8988T (cell line): ENCODE measurements at regions not wholly inside any gene's neighbourhood (a gene's known extent, or its start where the extent isn't known, plus 50 kb on each side); places are given as distances from the start of the nearest gene placed in this dataset.

ENCODE experiments used
- DNase-seq: peaks from one replicate; pipeline ENCODE4 v3.0.0; 2011

DNA sequence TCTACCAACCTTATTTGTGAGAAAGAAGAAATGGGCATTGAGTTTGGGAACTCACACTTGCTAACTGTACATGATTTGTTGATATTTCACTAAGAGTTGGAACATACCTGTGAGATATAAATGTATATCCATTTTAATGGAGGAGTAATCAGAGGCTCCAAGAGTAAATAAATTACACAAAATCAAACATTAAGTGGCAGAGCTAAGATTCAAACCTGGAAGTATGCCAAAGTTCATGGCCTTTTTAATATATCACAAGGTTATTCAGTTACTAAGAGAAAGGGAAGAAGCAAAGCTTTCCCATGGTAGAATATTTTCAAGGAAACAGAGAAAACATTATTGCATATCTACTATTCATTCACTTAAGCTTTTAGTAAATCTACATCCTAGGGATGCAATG lies 1641.1 kb downstream of the FAM181B start:
- DNase-seq = no peak

DNA sequence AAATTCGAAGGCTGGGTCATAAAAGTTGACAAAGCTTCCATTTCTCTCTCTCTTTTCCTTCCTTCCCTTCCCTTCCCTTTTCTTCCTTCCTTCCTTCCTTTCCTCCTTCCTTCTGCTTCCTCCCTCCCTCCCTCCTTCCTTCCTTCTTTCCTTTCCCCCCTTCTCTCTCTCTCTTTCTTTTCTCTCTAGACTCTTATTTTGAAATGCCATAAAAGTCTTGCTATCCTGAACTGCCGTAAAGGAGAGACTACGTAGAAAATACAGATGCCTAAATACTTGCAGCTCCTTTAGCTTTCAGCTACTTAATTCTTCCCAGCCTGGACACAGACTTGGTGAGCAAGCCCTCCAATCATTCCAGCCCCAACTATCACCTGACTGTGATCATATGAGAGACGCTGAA lies 1644.4 kb downstream of the FAM181B start:
- DNase-seq = no peak

DNA sequence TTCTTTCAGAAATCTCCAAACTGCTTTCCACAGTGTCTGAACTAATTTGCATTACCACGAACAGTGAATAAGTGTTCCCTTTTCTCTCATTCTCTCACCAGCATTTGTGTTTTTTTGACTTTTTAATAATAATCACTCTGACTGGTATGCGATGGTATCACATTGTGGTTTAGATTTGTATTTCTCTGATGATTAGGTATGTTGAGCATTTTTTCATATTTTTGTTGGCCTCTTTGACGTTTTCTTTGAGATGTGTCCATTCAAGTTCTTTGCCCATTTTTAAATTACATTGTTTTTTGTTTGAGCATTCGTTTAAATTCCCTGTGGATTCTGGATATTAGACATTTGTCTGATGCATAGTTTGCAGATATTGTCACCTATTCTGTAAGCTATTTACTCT lies 1639.6 kb upstream of the TENM4 start:
- DNase-seq = no peak

DNA sequence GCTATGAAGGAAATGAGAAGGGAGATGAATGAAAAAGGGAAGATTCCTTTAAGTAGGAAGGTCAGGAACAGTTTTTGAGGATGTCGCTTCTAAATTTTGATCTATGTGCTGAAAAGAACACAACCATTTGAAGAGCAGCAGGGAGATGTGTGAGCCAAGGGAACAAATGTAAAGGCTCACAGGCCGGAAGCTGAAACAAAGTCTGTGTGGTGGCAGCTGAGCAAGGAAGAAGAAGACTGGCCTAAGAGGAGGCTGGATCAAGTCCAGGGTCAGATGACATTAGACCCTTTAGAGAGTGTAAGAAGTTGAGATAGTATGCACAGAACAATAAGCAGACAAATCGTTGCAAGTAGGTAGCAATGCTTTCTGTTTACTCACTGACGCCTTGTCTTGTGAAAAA lies 1631.4 kb upstream of the TENM4 start:
- no peak for DNase-seq

DNA sequence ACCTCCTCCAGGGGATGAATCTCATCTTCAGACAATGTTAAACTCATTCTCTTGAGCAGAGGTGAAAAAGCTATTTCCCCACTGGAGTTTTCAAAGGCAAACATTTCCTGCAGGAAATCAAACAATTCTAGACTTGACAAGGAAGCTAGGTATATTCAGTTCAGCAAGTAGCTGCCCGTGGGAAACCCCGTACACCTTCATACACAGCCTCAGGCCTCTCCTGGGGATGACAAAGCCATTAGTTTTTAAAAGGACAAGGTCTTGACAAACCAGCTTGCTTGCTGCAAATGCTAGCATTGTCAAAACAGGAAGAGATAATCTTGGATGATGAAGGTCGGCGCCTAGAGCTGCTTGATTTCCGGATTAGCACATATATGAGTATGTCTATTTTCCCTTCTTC lies 1630.8 kb upstream of the TENM4 start:
- no peak for DNase-seq

DNA sequence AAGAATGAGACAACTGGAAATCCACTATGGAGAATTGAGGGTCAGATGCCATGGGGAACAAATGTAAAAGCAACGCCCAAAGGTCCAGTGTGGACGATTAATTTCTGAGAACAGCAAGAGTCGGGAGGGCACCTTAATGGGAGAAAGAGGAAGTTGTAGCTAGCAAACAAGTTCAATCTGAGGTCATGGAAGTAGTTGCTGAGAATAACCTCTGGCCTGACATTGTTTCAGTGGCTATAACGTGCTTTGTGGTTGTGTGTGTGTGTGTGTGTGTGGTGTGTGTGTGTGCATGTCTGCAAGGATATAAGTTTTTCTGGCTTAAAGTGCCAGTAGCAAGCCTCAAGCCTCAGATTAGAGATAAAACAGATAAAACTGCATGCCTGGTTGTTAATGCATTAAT lies 1630.1 kb upstream of the TENM4 start:
- DNase-seq = no peak

DNA sequence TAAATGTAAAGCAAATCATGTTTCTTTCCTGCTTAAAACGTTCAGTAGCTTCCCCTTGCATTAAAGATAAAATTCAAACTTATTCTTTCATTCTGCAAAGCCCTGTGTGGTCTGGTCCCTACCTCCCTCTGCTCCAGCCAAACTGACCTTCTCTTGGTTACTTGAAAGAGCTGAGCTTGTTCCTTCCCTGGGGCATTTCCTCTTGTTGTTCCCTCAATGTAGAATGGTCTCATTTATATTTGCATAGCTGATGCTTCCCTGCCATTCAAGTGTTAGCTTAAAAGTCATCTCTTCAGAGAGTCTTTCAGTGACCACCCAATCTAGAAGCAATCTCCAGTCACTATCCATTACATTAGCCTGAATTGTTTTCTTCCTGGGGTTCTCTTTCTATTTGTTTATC lies 1618.5 kb upstream of the TENM4 start:
- no peak for DNase-seq

DNA sequence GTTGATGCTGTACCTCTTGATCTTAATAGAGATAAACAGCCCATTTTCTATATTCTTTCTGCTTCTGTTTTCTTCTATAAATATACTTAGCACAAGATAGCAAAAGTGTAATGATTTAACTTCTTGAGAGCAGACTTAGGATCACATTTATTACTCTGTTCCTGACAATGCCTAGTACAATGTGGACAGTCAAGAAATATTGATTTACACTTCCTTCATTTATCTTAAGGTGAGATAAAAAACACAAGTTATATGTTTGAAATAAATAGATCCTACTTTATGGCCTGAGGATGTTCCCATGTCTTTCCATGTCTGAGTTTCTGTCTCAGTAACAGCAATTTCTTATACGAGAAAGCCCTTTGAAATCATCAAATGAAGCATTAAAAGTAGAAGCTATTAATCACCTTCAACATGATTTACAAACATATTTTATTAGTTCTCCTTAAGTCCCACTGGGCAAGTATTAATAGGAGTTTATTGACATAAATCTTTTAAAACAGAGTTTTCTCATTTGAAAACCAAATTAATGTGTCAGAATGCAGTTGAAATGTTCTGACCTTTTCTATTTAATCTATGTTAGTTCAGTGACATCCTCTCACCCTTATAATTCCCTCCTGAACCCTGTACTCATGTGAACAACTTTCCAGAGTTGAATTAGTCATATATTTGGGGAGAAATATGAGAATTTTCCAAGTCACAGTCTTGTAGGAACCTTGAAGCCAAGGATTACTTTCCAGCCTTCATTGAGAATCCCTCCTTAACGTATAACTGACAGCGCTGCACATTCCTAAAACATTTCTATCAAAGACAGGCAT lies 1611.7 kb upstream of the TENM4 start:
- DNase-seq = no peak

DNA sequence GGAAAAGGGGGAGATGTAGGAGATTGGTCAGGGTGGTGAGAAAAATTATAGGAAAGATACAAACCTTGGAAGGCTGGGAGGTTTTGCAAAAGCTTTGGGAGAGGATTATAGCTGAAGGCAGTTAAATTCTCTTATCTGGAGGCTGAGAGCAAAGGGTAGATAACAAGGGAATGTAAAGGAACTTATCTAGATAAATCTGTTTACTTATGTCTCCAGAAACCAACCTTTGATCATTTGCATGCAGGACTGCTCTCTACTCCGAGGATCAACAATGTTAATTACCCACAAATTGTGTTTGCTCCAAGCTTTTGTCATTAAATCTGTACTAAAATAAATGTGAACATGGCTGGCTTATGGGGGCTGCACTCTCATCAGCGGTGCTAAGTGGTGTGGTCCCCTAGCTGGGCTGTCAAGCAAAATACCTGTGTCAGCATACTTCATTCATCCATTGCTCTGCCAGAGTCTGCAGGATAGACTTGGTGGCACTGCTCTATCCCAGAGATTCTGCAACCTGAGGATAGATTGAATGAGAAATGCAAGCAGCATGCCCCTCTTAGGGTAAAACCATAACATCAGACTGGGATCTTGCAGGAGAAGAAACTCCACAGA lies 1599.2 kb upstream of the TENM4 start:
- DNase-seq = no peak

DNA sequence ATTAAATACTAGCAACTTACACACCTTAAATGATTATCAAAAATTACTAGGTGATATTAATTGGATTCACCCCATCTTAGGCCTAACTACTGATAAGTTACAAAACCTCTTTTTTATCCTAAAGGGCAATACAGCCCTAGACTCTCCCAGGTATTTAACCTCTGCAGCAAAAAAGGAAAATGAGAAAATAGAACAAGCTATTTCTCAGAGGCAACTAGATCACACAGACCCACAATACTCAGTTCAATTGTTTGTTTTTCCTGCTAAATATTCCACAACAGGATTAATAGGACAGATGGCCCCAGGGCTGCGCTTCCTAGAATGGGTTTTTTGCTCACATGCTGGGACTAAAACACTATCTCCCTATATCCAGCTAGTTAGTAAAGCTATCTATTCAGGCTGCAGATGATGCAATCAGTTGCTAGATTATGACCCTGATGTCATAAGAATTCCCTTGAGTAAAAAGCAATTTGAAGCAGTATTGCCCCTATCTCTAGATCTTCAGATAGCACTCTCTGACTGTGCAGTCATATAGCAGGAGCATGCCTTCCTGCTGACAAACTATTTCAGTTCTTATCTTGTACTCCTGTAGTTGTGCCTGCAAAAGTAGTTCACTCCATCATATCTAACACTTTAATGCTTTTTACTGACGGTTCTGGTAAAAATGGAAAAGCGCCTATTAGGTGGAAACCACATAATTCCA lies 1595.5 kb upstream of the TENM4 start:
- DNase-seq = no peak

DNA sequence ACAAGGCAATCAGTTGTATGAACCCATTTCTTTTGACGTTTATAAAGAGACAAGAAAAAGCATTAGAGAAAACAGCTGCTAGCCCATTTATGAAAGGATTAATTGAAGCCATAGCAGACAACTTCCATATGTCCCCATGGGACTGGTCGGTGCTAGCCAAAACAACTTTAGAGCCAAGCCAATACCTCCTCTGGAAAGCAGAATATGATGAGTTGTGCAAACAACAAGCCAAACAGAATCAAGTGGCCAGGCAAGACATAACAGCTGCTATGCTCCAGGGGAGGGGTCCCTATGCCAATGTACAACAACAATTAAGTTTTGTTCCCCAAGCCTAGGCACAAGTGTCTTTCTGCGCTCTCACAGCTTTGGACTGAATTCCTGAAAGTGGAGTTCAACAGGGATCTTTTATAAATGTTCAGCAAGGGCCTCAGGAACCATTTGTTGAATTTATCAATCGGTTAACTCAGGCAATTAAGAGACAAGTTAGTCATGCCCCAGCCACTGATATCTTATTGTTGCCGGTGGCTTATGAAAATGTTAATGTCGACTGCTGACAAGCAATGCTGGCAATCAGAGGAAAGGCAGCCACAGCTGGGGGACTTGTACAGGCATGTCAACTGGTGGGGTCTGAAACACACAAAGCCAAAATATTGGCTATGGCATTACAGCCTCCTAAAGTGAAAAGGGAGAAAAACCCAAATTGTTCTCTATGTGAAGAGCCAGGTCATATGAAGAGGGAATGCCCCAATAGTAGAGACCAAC lies 1593.1 kb upstream of the TENM4 start:
- no peak for DNase-seq

DNA sequence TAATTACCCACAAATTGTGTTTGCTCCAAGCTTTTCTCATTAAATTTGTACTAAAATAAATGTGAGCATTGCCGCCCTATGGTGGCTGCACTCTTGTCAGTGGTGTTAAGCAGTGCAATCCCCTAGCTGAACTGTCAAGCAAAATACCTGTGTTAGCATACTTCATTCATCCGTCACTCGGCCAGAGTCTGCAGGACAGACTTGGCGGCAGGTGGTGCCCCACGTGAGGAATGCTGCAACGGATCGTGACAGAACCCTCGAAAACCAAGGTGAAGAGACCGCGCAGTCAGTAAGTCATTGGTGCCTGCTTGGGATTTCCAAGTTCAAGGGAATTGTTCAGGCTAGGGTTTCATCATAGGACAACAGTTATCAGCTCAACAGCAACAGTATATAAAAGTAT lies 1592.1 kb upstream of the TENM4 start:
- DNase-seq = no peak

DNA sequence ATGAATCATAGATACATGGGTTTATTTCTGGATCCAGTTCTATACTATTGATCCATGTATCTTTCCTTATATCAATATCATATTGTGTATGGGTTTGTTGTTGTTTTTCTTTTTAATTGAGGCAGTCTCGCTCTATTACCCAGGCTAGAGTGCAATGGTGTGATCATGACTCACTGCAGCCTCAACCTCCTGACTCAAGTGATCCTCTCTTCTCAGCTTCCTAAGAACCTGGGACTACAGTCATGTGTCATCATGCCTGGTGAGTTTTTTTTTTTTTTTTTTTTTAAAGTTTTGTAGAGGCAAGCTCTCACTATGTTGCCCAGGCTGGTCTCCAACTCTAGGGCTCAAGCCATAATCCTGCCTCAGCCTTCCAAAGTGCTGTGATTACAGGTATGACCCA lies 1589.4 kb upstream of the TENM4 start:
- no peak for DNase-seq

DNA sequence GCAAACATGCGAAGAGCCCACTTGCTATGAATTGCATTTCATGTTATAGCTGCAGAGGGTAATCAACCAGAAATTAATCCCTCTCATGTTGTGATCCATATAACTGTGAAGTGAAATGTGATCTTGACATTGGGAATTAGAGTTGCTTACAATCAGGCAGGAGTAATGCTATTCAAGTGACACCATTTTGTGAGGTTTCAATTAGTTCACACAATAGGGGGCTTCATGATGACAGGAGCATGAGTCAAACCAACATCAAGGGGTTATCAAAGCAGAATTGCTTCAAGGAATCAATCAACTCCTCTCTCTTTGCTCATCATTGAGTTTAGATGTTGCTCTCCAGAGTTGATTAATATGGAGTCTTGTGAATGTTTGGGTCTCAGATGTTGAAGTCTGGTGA lies 1585.2 kb upstream of the TENM4 start:
- DNase-seq = no peak

DNA sequence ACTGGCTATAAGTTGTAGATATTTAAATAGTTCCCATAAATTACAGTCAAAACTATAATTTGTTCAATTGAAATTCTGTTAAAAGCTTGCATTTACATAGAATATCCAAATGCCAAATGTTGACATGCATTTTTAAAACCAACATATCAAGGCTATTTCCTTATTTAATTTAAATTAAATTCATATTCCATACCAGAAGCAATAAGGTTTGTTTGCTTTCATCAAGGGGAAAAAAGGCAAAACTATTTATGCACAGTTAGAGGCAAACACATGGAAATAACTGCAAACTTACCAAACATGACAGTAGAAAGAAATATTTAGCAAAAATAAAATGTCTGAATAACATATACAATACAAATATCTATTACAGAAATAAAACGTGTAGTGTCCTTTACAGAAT lies 1581.2 kb upstream of the TENM4 start:
- DNase-seq = no peak

DNA sequence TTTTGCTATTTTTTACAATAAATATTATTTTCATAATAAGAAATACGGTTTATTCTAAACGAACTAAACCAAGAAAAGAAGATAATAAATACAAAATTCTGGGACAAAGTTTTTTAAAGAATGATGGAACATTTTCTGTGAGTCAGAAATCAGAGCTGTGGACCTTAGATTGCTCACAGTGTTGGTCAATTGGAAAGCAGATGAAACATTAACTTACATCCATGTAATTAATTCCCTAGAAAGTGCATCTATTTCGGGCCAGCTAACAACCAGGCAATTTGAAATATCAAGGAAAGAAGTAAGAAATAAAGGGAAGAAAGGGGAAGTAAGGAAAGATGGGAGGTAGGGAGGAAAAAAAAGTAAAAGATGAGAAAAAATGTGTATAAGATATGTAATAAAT lies 1569.8 kb upstream of the TENM4 start:
- no peak for DNase-seq

DNA sequence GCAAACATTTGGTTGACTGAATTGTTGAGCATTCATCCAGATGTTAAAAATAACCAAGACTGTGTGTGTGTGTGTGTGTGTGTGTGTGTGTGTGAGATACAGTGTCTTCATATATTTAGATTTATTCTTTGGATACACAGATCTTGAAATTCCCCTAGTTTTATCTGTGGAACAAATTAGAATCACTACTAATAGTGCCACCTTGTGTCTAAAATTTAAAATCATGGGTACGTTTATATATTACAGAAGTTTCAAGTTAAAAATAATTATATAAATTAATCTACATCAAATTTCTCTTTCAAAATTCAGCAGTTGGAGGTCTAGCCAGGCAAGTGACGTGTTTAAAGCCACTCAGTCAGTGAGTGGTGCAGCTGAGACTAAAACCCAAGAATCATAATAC lies 1566.2 kb upstream of the TENM4 start:
- DNase-seq = no peak

DNA sequence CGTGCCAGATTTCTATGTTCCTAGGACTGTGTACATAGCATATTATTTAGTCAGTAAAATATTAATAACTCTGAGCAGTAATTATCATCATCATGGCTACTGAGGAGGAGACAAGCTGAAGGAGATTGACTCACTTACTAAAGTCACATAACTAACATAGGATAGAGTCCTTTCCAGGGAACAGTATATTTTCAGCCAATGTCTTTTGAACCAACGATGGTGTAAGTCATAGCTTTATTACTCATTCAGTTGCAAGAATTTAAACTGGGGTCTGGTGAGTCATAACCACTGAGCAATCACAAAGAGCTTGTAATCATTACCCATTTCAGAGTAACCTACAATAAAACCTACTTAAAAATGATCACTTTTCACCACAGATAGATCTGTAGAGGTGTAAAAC lies 1564.8 kb upstream of the TENM4 start:
- DNase-seq = no peak

DNA sequence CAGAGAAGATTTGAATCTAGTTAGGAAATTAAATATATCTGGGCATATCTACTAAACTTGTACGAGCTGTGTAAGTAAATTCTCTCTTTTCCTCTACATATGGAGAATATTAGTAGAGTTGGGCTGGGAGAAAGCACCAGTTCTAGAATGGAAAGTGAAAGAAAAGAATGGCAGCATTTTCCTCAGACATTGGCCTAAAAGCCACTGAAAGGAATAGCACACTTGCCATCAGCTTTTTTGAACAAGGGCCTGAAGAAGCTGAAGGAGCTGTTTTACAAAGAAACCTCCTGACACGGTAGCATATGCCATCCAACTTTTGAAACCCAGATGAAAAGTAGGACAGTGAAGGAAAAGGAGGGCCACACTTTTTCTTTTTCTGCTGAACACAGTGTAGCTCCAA lies 1563.7 kb upstream of the TENM4 start:
- no peak for DNase-seq

DNA sequence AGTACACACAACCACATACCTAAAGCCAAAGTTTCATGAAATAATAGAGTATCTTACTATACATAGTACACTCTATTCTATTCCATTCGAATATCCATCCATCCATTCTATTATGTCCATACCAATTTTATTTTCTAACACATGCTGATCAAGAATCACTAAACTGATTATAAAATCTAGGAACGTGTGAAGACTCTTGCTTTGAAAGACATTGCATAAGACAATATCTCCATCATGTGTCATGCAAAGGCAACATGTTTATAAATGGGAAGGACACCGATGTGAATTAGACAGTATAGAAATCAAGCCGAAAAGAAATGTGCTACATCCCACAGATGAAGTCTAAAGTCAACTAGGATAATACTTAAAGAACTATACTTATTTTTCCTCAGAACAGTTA lies 1561.5 kb upstream of the TENM4 start:
- no peak for DNase-seq

DNA sequence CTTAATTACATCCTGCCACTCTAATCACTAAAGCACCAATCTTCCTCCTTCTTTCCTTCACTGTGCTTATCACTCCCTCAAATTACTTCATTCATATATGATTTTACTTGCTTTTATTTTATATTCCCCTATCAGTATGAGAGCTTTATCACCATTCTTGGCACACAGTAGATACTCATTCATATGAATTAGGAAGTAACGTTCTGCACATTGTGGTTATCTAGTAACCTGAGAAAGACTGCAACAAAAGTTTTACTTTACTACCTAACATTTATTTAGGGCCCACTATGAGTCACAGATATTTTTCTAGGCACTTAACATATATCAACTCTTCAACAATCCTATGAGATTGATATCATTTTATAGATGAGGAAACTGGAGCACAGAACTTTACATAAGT lies 1559.9 kb upstream of the TENM4 start:
- DNase-seq = no peak

DNA sequence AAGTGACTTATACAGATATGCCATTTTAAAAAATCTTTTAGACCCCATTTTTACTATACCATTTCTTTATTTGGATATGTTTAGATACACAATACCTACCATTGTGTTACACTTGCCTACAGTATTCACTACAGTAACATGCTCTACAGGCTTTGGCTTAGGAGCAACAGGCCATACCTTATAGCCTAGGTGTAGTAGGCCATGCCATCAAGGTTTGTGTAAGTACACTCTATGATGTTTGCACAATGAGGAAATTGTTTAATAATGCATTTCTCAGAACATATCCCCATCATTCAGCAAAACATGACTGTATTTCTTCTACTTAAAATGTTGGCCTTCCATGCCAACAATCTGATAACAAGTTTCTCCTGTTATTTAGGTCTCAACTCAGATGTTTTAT lies 1559.5 kb upstream of the TENM4 start:
- DNase-seq = no peak

DNA sequence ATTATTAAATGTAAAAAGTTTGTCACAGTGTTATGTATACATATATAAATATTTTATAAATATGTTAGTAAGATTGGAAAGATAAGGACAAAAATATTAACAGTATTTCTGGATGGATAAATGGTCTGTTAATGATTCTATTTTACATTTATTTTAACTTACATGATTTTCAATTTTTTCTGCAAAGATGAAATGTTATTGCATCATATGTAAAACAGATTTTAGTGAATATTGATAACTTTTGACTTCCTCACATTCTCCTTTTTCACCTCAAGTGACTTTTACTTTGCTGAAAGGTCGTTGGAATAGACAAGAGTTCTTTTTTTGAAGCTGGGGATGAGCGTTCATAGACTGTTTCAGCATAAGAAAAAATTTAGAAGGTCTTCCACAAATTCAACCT lies 1554.7 kb upstream of the TENM4 start:
- DNase-seq = no peak

DNA sequence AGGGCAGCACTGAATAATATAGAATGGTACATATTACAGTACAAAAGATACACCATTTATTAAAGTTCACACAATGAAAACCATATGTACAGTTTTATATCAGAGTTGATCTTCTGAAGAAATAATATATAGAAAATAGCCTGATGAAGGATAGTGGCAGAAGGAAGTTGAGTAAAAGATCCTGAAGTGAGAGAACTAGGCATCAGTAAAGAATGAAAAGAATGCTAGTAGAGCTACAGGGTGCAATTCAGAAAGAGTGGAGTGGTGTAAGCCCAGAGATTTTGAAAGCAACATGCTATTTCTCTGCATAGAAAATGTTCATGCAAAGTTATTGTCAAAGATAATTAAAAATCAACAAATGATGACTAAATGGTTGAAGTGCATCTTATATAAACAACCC lies 1552.7 kb upstream of the TENM4 start:
- DNase-seq = no peak
